ENCODE measurements at regions not wholly inside any gene's neighbourhood (a gene's known extent, or its start where the extent isn't known, plus 50 kb on each side); places are given as distances from the start of the nearest gene placed in this dataset.

DNA sequence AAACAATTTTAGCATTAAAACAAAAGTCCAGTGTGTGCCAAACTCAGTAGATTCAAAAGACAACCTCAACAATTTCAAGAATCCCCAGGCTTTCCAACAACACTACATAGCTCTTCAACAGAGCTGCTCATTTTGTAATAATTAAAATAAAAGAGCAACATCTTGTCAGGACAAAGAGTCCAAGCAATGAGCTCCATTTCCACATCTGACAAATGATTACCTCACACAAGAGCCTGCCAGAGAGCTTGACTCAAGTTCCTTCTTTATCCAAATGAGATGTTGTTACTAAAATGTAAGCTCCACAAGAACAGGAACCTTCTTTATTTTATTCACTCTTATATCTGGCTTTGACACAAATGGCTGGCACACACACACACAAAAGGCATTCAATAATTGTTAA is 449.8 kb downstream of the HACE1 start:
- DNase-seq = peak; percentile 57

GRCh38 chr6:104407957-104408356 is 451.8 kb downstream of the HACE1 start:
- no peak for DNase-seq

GRCh38 chr6:104404377-104404776 is 455.3 kb downstream of the HACE1 start:
- peak; percentile 50 for DNase-seq

DNA sequence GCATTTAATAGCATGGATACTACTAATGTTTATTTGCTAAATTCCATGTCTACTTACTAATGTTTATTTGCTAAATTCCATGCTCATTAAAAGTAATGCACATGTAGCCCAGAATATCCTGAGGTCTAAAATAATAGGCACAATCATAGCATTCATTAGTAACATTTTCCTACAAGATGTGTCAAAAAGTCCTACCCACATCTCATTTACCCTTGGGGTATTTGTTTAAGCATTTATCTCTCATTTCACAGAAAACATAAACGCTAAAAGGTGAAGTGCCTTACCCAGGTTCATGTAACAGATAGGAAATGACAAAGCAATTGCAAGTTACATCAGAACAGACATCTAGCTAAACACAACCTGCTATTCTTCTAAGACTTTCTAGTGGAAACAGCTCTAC is 457.1 kb downstream of the HACE1 start:
- DNase-seq = peak; percentile 33

- no peak for DNase-seq
Observed at GRCh38 chr6:104401926-104402325, 457.8 kb downstream of the HACE1 start.

- peak; percentile 72 for DNase-seq
Observed at GRCh38 chr6:104400844-104401243, 458.9 kb downstream of the HACE1 start.

GRCh38 chr6:104396077-104396476 is 463.6 kb downstream of the HACE1 start:
- DNase-seq = peak; percentile 75

DNA sequence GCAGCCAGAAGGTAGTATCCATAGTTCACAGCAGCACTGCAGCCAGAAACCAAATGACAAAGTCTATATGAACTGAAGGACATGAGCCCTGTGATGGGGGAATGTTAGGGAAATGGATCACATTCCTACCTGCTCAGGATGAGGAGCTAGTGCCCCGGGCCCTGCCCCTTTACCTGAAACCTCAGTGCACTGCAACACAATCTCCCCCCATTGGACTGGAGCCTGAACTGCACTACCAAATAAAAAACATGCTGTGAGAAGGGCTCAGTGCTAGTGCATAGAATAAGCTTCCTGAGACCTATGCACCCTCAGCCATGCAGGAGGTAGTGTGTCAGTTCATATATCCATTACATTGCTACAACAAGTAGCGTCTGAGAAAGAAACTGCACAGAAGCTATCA is 477.8 kb downstream of the HACE1 start:
- DNase-seq = no peak

DNA sequence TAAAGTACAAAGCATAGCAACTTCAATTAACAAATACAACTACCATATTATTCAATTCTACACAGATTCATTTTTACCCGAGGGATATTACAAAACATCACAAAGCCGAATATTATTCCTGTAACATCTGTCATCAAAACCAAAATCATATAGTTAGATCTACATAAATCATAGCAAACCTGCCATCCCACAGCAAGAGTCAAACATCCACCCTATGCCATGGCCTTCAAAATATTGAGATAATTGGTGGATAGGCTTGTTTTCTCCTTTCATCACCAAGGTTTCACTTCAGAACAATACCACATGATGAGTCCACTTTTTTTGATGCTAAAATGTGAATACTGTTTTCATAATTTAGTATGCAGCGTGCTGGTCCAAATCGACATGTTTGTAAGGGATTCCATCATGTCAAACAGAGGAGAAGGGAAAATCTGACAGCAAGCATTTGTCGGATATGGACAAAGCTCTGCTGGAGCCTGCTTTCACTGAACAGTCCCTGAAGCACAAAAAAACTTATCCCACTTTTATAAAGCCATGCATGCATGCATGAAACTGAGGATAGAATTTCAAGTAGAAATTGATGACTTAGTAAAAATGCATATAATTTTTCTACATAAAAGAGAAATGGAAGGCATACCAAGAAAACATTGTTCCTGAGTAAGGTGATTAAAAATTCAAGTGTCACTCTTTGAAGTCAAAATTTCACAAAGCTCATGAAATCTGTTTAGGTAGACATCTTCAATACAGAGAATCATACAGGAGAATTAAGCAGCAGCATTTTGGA is 494.1 kb downstream of the HACE1 start:
- no peak for DNase-seq

DNA sequence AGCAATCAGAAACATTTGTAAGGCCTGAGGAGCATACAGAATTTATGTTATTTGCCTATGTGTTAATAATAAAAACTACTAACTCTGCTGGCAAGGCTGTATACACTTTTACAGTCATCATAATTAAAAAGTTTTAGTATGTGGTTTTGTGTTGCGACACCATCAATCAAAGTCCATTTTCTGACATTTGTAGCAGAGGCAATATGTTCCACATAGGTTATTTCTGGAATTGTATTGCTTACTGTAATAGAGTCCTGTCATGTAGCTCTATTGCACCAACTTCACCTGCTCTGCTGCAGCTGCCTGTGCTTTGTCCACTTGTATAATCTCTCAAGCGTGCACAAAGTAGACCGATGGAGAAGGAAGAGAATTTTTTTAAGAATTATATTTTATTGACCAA is 501.8 kb downstream of the HACE1 start:
- no peak for DNase-seq

DNA sequence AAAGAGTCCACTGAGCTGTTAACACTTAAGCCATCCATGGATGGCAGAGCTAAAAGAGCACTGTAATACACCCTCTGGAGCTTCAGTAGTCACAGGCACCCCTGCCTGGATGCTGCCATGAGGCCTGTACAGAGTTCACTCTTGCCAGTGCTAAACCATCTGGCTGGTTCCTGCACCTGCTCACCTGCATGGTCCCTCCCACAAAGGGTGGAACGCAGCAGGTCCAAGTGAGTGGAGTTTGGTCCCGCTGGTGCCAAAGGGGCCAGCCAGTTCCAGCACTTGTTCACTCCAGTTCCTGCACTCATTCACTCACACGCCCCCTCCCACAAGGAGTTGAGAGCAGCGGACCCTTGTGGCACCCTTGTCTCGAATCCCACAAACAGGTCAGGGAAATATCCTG is 503.5 kb downstream of the HACE1 start:
- no peak for DNase-seq

GRCh38 chr6:104349191-104349590 is 510.5 kb downstream of the HACE1 start:
- no peak for DNase-seq

- DNase-seq = no peak
Observed at GRCh38 chr6:104344223-104344622, 515.5 kb downstream of the HACE1 start.

DNA sequence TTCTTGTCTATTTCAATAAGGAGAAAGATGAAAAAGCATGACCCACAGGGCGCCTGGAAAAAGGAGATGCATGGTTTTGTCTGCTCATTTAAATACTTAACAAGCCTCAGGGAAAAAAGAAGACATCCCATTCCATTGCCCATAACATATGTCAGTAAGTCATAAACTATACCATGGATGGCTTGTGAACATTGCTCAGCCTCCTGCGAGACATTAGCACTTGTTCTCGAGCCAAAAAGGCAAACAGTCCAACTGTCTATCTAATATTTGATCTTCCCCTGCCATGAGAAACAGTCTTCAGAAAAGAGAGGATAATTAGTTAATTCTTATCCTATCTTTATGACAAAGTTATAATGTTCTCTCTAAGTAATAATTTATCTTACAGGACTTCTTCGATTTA is 527.4 kb downstream of the HACE1 start:
- no peak for DNase-seq

DNA sequence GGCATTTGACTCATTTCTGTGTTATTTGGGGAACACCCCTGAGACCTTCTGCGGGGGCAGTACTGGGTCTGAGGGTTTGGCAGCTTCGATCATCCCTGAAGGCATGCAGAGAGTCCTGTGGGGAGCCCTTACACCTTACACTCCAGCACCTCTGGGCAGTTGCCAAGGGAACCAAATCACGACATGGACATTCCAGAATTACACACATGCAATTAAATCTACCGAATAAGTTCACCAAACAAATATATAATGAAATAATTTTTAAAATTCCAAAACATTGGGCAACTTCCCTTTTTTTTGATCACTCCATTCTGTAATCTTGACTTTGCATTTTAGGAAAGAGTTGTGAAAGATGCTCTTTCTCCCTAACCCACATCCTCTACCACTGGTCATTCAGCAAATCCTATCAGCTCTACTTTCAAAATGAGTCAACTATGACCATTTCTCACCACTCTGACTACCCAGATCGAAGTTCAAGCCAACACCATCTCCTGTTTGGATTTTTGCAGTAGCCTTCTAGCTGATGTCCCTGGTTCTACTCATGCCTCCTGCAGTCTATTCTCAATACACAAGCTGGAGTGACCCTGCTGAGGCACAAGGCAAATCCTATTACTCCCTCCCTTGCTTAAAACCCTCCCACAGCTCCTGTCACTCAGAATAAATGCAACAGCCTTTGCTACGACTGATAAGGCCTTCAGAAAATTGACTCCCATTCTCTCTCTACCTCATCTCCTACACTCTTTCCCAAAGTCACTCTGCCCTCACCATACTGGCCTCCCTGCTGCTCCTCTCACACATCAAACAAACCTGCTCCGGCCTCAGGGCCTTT is 533.3 kb downstream of the HACE1 start:
- DNase-seq = peak; percentile 63

DNA sequence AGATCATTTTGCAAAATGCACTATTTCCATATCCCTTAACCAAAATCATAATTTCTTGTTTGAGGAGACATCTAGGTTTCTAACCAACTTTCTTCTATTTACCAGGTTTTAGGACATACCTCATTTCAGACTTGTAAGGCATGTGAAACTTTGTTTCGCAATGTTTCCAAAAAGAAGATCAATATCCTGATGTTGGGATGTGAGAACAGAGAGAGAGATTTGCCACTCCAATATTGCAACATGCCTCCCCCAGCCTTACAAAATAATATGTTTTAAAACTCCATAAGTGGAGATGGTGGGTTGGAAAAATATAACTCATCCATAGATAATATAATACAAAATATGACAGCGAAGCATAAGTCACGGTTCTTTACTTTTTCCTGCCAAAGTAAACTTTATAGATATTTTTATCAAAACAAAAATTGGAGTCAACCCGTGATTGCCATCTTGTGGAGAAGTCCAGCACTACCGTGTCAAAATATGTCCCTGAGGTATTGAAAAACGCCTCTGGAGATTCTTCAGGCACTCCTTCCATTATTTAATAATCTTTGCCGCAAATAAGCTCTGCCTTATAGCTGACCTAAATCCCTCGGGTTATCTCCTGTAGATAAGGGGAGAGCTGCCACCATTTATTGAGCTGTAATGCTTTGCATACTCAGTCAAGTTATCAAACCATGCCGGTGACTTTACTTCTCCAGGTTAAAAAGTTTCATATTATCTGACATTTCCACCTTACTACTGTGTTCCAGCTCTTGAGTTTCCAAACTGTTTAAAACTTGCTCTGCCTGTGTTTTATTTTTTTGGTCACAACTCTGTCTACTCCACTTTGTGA is 534.2 kb downstream of the HACE1 start:
- DNase-seq = peak; percentile 71

GRCh38 chr6:104324301-104324700 is 535.4 kb downstream of the HACE1 start:
- no peak for DNase-seq

DNA sequence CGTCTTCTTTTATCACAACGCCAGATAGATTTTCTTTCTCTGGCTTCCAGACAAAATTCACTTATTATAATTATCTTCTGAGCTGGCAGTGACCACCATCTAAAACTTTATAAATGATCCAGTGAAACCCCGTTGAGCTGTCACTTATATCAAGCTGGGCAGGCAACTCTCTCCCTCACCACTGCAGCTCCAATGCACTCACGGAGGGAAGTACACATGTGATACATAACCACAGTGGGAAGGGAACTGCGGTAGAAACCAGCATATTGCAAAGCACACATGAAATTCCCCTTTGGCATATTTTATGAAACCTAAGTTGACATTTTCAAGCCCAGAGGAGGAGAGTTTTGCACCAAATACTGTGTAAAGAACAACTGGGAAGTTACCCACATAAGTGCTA is 536.9 kb downstream of the HACE1 start:
- DNase-seq = peak; percentile 41

DNA sequence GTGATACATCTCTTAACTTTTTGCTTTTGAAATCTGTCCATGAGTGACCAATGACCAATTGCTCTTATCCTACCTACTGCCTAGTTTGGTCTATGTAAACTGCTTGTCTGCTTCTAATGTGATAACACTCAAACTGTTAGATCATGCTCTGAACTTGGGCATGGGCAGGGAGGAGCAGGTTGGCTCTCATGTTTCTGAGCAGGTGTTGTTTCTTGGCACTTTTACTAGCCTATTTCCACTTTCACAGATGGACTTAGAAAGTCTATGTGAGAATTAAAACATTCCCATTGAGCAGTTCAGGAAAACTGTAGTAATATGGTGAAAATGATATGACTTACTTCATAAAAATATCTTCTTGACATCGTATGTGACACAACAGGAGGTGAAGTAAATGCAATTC is 538.4 kb downstream of the HACE1 start:
- DNase-seq = no peak

- no peak for DNase-seq
Observed at GRCh38 chr6:104320896-104321295, 538.8 kb downstream of the HACE1 start.

DNA sequence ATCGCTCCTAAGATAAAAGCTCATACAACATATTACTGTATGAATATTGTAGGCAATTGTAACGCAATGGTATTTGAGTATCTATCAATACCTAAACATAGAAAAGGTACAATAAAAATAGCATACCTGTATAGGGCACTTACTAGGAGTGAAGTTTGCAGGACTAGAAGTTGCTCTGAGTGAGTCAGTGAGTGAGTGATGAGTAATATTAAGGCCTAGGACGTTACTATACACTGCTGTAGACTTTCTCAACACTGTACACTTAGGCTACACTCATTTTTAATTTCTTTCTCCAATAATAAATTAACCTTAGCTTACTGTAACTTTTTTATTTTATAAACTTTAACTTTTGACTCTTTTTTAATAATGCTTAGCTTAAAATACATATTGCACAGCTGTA is 546.9 kb downstream of the HACE1 start:
- no peak for DNase-seq

GRCh38 chr6:104306211-104306610 is 553.5 kb downstream of the HACE1 start:
- DNase-seq = no peak

DNA sequence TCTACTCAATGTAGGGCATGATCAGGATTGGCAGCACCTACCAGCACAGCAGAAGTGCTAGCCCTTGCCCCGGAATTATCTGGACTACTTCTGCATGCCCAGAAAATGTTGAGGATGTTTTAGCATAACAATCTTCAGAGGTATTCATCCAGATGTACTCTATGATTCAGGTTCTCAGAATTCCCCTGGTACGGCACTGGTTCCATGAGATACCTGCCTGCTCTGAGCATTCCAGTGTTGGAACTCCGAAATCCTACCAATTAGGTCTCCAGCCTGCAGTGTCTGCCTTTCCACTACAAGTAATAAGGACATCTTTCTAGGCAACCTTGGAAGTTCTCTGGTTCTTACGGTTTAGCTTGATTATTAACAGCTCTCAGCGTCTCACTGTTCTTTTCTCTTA is 554.5 kb downstream of the HACE1 start:
- no peak for DNase-seq
